Gastroesophageal sphincter (tissue), 4 donors: ENCODE measurements at regions not wholly inside any gene's neighbourhood (a gene's known extent, or its start where the extent isn't known, plus 50 kb on each side); places are given as distances from the start of the nearest gene placed in this dataset.

Experiments
- ATAC-seq: fragments of 150-250 bp; one replicate; pipeline ENCODE4 v1.9.1; 2016; ENCODE audit warnings: mild to moderate bottlenecking, moderate library complexity
- H3K27ac ChIP-seq, 4 donors: fragments of 200-600 bp; sonication (generic) in 3 of 4; 1 replicate in 3 of 4; 2 replicates in 1 of 4; pipeline ENCODE4 v1.5.1; 2016 to 2019
- H3K27me3 ChIP-seq: fragments of 200-600 bp; sonication (generic); one replicate; pipeline ENCODE4 v1.5.1; 2019
- H3K36me3 ChIP-seq, 2 donors: fragments of 200-600 bp; sonication (generic); one replicate each; pipeline ENCODE4 v1.5.1; 2019; ENCODE audit warnings: control low read depth in 1 of 2
- H3K4me1 ChIP-seq, 3 donors: fragments of 200-600 bp; sonication (generic); 1 replicate in 2 of 3; 2 replicates in 1 of 3; pipeline ENCODE4 v1.5.1; 2016 to 2019; ENCODE audit warnings: control low read depth in 2 of 3
- H3K4me3 ChIP-seq, 2 donors: fragments of 200-600 bp; sonication (generic); one replicate each; pipeline ENCODE4 v1.5.1; 2019; ENCODE audit warnings: mild to moderate bottlenecking in 1 of 2, moderate library complexity in 1 of 2
- H3K9me3 ChIP-seq, 3 donors: fragments of 200-600 bp; sonication (generic); one replicate each; pipeline ENCODE4 v1.5.1; 2017 to 2019; ENCODE audit warnings: control low read depth in 2 of 3
- EP300 ChIP-seq: sonication (generic); formaldehyde crosslinking; IDR thresholded peaks from one replicate; pipeline ENCODE4 v1.6.1; 2017; ENCODE audit warnings: antibody characterized with exemption, mild to moderate bottlenecking
- POLR2A ChIP-seq, 2 donors: fragments of 450-650 bp; IDR thresholded peaks; one replicate each; pipeline ENCODE4 v1.6.1; 2017; ENCODE audit warnings: antibody characterized with exemption in 2 of 2, mild to moderate bottlenecking in 2 of 2, moderate library complexity in 1 of 2
- POLR2AphosphoS5 ChIP-seq: sonication (generic); formaldehyde crosslinking; IDR thresholded peaks from one replicate; pipeline ENCODE4 v1.6.1; 2017; ENCODE audit warnings: antibody characterized with exemption
- WGBS, 2 donors: methylation state at CpG; one replicate each; pipeline ENCODE4 v1.1.5; 2018; ENCODE audit warnings: low coverage in 1 of 2; 5-methylcytosine and 5-hydroxymethylcytosine counted together
- TF ChIP-seq, protein P1 (sequence below), 4 experiments: fragments of 200-600 bp in 2 of 4; fragments of 450-650 bp in 2 of 4; sonication (generic) in 1 of 4; IDR thresholded peaks; one replicate each; pipeline ENCODE4 v1.5.1; 2017 to 2019; ENCODE audit warnings: antibody characterized with exemption in 4 of 4, mild to moderate bottlenecking in 2 of 4, moderate library complexity in 2 of 4

- no peaks in the 10 kb centered on the region for H3K4me1 ChIP-seq
- 100% methylated on average over 1 of the region's 1 CpG; no CpG with 5 or more reads in 1 of the 2 donors for WGBS, 2 donors
Observed at GRCh38 chr12:73187765-73188164, 915.6 kb downstream of the TRHDE start.

DNA sequence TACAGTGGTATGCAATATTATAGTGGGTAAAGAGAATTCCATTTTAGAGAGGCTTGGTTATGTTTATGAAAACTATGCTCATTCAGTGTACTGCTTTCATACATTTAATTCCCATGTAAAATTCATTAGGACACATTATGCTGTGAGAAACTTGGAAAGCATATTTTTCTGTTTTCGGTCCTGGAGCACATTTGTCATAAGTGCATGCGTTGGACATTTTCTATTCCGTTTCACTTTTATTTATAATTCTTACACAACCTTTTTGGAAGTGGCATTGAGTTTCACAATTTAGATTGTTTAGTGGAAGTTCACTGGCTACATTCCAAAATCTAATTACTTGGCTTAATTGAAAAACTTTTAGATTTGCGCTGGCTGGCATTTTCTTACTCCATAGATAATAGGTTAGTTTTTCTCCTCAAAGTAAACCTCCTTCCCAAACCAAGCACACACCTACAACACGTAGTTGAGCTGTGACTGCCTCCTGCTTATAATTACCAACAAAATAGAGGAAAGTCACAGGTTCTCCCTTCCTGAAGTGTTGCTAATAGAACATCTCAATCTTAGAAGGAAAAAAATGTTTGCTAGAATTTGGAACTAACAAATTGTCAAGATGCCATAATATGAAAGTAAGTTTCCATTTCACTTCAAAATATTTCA is 938.5 kb downstream of the TRHDE start:
- no peak overlapping the region for H3K4me3 ChIP-seq
- 29 to 69% methylated on average over 5 of the region's 5 CpGs for WGBS, 2 donors
- no peaks in the 10 kb centered on the region for H3K4me1 ChIP-seq
- no peak for ATAC-seq
- H3K36me3 ChIP-seq, result no peaks in the 10 kb centered on the region
- no peaks in the 10 kb centered on the region for H3K9me3 ChIP-seq
- H3K27ac ChIP-seq, result no peak overlapping the region
- TF ChIP-seq, protein P1, sequence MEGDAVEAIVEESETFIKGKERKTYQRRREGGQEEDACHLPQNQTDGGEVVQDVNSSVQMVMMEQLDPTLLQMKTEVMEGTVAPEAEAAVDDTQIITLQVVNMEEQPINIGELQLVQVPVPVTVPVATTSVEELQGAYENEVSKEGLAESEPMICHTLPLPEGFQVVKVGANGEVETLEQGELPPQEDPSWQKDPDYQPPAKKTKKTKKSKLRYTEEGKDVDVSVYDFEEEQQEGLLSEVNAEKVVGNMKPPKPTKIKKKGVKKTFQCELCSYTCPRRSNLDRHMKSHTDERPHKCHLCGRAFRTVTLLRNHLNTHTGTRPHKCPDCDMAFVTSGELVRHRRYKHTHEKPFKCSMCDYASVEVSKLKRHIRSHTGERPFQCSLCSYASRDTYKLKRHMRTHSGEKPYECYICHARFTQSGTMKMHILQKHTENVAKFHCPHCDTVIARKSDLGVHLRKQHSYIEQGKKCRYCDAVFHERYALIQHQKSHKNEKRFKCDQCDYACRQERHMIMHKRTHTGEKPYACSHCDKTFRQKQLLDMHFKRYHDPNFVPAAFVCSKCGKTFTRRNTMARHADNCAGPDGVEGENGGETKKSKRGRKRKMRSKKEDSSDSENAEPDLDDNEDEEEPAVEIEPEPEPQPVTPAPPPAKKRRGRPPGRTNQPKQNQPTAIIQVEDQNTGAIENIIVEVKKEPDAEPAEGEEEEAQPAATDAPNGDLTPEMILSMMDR (IDR thresholded peaks at IDR 0.05), result no peak
- TF ChIP-seq EP300, result no peak
- TF ChIP-seq POLR2A (IDR thresholded peaks at IDR 0.05), result no peak
- no peak for TF ChIP-seq POLR2AphosphoS5
- H3K27me3 ChIP-seq, result no peaks in the 10 kb centered on the region

More at GRCh38 chr12:73187765-73188164, 915.6 kb downstream of the TRHDE start:
- peaks cover 0 to 32% (median 0%) of the 10 kb centered on the region in 3 donors for H3K9me3 ChIP-seq
- H3K27ac ChIP-seq, result no peak overlapping the region
- no peak overlapping the region for H3K4me3 ChIP-seq
- no peaks in the 10 kb centered on the region for H3K36me3 ChIP-seq
- H3K27me3 ChIP-seq, result no peaks in the 10 kb centered on the region
- no peak for ATAC-seq
- TF ChIP-seq, protein P1 (IDR thresholded peaks at IDR 0.05), result no peak
- TF ChIP-seq POLR2A (IDR thresholded peaks at IDR 0.05) (no peak), POLR2AphosphoS5 (no peak), EP300 (no peak)

GRCh38 chr12:73220951-73221350 is 948.8 kb downstream of the TRHDE start:
- no peaks in the 10 kb centered on the region for H3K36me3 ChIP-seq
- ATAC-seq, result no peak
- TF ChIP-seq, protein P1 (IDR thresholded peaks at IDR 0.05), result no peak
- TF ChIP-seq EP300 (no peak), POLR2A (IDR thresholded peaks at IDR 0.05) (no peak), POLR2AphosphoS5 (no peak)
- H3K4me3 ChIP-seq, result no peak overlapping the region
- no peaks in the 10 kb centered on the region for H3K9me3 ChIP-seq
- H3K27ac ChIP-seq, result no peak overlapping the region
- H3K27me3 ChIP-seq, result no peaks in the 10 kb centered on the region
- no peaks in the 10 kb centered on the region for H3K4me1 ChIP-seq
- 45 to 64% methylated on average over 2 of the region's 2 CpGs for WGBS, 2 donors

- Histone ChIP-seq H3K27ac (no peak overlapping the region), H3K36me3 (no peaks in the 10 kb centered on the region), H3K9me3 (no peaks in the 10 kb centered on the region), H3K4me3 (no peak overlapping the region), H3K4me1 (no peaks in the 10 kb centered on the region), H3K27me3 (no peaks in the 10 kb centered on the region)
- TF ChIP-seq POLR2AphosphoS5, result no peak
- TF ChIP-seq EP300, result no peak
- TF ChIP-seq POLR2A (IDR thresholded peaks at IDR 0.05), result no peak
- TF ChIP-seq, protein P1 (IDR thresholded peaks at IDR 0.05), result no peak
- no peak for ATAC-seq
Observed at GRCh38 chr12:73221398-73221797, 949.2 kb downstream of the TRHDE start.

DNA sequence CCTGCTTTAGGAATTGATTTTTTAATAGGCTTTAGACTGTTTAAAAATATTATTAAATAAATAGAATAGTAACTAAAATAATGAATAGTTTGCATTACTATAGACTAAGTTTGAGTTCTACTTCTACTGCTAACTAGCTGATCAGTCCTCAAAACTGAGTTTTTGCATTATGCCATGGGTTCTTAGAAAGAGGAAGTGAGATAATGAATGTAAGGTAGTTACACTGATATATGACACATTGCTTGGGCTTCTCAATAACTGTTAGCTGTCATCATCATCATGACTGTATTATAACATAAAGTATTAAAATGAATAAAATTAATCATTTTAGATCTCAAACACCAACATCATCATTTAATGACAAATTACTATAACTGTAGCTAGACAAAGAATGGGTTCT is 949.7 kb downstream of the TRHDE start:
- Histone ChIP-seq H3K4me3 (no peak overlapping the region), H3K27ac (no peak overlapping the region), H3K4me1 (no peaks in the 10 kb centered on the region), H3K9me3 (no peaks in the 10 kb centered on the region), H3K27me3 (no peaks in the 10 kb centered on the region), H3K36me3 (no peaks in the 10 kb centered on the region)
- TF ChIP-seq POLR2AphosphoS5, result no peak
- TF ChIP-seq, protein P1 (IDR thresholded peaks at IDR 0.05), result no peak
- no peak for TF ChIP-seq POLR2A (IDR thresholded peaks at IDR 0.05)
- TF ChIP-seq EP300, result no peak
- ATAC-seq, result no peak
